Osteoblast (primary cell): ENCODE measurements at regions not wholly inside any gene's neighbourhood (a gene's known extent, or its start where the extent isn't known, plus 50 kb on each side); places are given as distances from the start of the nearest gene placed in this dataset.

ENCODE experiments used
- DNase-seq: peaks from one replicate; pipeline ENCODE4 v3.0.0; 2011; ENCODE audit warnings: low spot score, mixed read lengths; ENCODE audit not compliant: insufficient read length; ENCODE audit errors: missing footprints
- H2AFZ ChIP-seq: 2 replicates; pipeline ENCODE4 v1.6.0; 2011; ENCODE audit warnings: mild to moderate bottlenecking, low read length
- H3K27ac ChIP-seq: 2 replicates; pipeline ENCODE4 v1.5.1; 2011; ENCODE audit warnings: mild to moderate bottlenecking, low read depth, low read length, moderate library complexity
- H3K27me3 ChIP-seq: 2 replicates; pipeline ENCODE4 v1.6.0; 2012; ENCODE audit warnings: mild to moderate bottlenecking, control low read depth, inconsistent platforms, low read length, moderate library complexity; ENCODE audit not compliant: insufficient read depth
- H3K36me3 ChIP-seq: 2 replicates; pipeline ENCODE4 v1.5.1; 2011; ENCODE audit warnings: mild to moderate bottlenecking, low read length, control low read depth, moderate library complexity; ENCODE audit not compliant: insufficient read depth
- H3K4me1 ChIP-seq: 2 replicates; pipeline ENCODE4 v1.5.1; 2011; ENCODE audit warnings: mild to moderate bottlenecking, low read length, control low read depth, moderate library complexity; ENCODE audit not compliant: insufficient read depth
- H3K4me2 ChIP-seq: 2 replicates; pipeline ENCODE4 v1.6.0; 2011; ENCODE audit warnings: mild to moderate bottlenecking, low read length; ENCODE audit not compliant: insufficient read depth
- H3K4me3 ChIP-seq: fragments of 200-600 bp; sonication (generic); 3 replicates; pipeline ENCODE4 v1.5.1; 2012; ENCODE audit warnings: mild to moderate bottlenecking, low read length, inconsistent platforms; ENCODE audit not compliant: insufficient read depth
- H3K79me2 ChIP-seq: 2 replicates; pipeline ENCODE4 v1.6.0; 2012; ENCODE audit warnings: mild to moderate bottlenecking, low read length, control low read depth, inconsistent platforms; ENCODE audit not compliant: insufficient read depth
- H3K9me3 ChIP-seq: 2 replicates; pipeline ENCODE4 v1.5.1; 2011; ENCODE audit warnings: low read depth, low read length, control low read depth
- H4K20me1 ChIP-seq: 2 replicates; pipeline ENCODE4 v1.6.0; 2012; ENCODE audit warnings: mild to moderate bottlenecking, low read length, control low read depth; ENCODE audit not compliant: insufficient read depth
- TF ChIP-seq, protein P1 (sequence below): IDR thresholded peaks from 2 replicates; pipeline ENCODE4 v1.5.1; 2011; ENCODE audit warnings: mild to moderate bottlenecking, low read depth, low read length, moderate library complexity; ENCODE audit errors: extremely low read depth

- H4K20me1 ChIP-seq = no peaks in the 10 kb centered on the region
- no peaks in the 10 kb centered on the region for H3K36me3 ChIP-seq
- TF ChIP-seq, protein P1, sequence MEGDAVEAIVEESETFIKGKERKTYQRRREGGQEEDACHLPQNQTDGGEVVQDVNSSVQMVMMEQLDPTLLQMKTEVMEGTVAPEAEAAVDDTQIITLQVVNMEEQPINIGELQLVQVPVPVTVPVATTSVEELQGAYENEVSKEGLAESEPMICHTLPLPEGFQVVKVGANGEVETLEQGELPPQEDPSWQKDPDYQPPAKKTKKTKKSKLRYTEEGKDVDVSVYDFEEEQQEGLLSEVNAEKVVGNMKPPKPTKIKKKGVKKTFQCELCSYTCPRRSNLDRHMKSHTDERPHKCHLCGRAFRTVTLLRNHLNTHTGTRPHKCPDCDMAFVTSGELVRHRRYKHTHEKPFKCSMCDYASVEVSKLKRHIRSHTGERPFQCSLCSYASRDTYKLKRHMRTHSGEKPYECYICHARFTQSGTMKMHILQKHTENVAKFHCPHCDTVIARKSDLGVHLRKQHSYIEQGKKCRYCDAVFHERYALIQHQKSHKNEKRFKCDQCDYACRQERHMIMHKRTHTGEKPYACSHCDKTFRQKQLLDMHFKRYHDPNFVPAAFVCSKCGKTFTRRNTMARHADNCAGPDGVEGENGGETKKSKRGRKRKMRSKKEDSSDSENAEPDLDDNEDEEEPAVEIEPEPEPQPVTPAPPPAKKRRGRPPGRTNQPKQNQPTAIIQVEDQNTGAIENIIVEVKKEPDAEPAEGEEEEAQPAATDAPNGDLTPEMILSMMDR = no peak
- no peaks in the 10 kb centered on the region for H3K79me2 ChIP-seq
- H3K27me3 ChIP-seq = no peaks in the 10 kb centered on the region
- H3K4me3 ChIP-seq = no peak overlapping the region
- no peak for DNase-seq
- no peak overlapping the region for H3K27ac ChIP-seq
- no peak overlapping the region for H3K4me2 ChIP-seq
- no peaks in the 10 kb centered on the region for H3K9me3 ChIP-seq
- H3K4me1 ChIP-seq = peaks cover 4% of the 10 kb centered on the region
- H2AFZ ChIP-seq = no peak overlapping the region
These were observed 137.5 kb downstream of the FAM76B start for GRCh38 chr11:95652002-95652472.

- Histone ChIP-seq H3K27me3 (no peaks in the 10 kb centered on the region), H3K4me3 (no peak overlapping the region), H4K20me1 (no peaks in the 10 kb centered on the region), H3K9me3 (no peaks in the 10 kb centered on the region), H3K27ac (no peak overlapping the region), H3K79me2 (no peaks in the 10 kb centered on the region), H3K4me2 (no peak overlapping the region), H3K4me1 (peaks cover 4% of the 10 kb centered on the region), H2AFZ (no peak overlapping the region), H3K36me3 (no peaks in the 10 kb centered on the region)
- no peak for DNase-seq
- TF ChIP-seq, protein P1 = no peak
These were observed 139.3 kb downstream of the FAM76B start for GRCh38 chr11:95650276-95650675.

- no peak for DNase-seq
- H3K4me3 ChIP-seq = peak overlapping the region; percentile 49
These were observed 141.7 kb downstream of the FAM76B start for GRCh38 chr11:95647871-95648270.

DNA sequence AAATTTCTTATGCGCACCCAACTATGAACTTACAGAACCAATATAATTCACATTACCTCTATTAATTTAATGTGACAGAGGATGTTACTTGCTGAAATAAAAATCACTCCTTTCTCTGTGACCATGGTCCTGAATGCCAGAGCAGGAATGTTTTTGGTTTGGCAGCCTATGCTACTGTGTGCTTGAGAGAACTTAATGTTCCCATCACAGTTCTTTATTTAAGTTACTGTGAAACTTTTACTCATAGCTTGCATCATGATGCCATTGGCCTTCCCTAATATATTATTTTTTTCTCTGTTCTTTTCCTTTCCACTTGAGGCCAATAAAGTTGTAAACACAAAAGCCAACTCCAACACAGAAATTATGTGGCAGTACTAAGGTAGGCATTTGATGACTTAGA, 142.2 kb downstream of the FAM76B start:
- DNase-seq = no peak

More at GRCh38 chr11:95647871-95648270, 141.7 kb downstream of the FAM76B start:
- peak overlapping the region; percentile 86 for H2AFZ ChIP-seq
- H3K4me1 ChIP-seq = peaks cover 4% of the 10 kb centered on the region
- no peaks in the 10 kb centered on the region for H3K36me3 ChIP-seq
- no peak overlapping the region for H3K27ac ChIP-seq
- H3K27me3 ChIP-seq = no peaks in the 10 kb centered on the region
- H3K79me2 ChIP-seq = no peaks in the 10 kb centered on the region
- peak overlapping the region; percentile 68 for H3K4me2 ChIP-seq
- TF ChIP-seq, protein P1 = no peak
- no peaks in the 10 kb centered on the region for H4K20me1 ChIP-seq
- H3K9me3 ChIP-seq = no peaks in the 10 kb centered on the region

More for the DNA sequence above, 142.2 kb downstream of the FAM76B start:
- Histone ChIP-seq H3K36me3 (no peaks in the 10 kb centered on the region), H3K4me2 (peak overlapping the region; percentile 68), H3K4me1 (peaks cover 4% of the 10 kb centered on the region), H3K9me3 (no peaks in the 10 kb centered on the region), H3K27ac (no peak overlapping the region), H3K27me3 (no peaks in the 10 kb centered on the region), H4K20me1 (no peaks in the 10 kb centered on the region), H3K79me2 (no peaks in the 10 kb centered on the region), H2AFZ (peak overlapping the region; percentile 86), H3K4me3 (peak overlapping the region; percentile 49)
- TF ChIP-seq, protein P1 = no peak
